ENCODE measurements at regions not wholly inside any gene's neighbourhood (a gene's known extent, or its start where the extent isn't known, plus 50 kb on each side); places are given as distances from the start of the nearest gene placed in this dataset.

GRCh38 chr5:74184649-74185048, 455.9 kb downstream of the ENC1 start:
- ChIA-PET CTCF (no interaction called here), POLR2A (no interaction called here)

GRCh38 chr5:74183041-74183440, 457.5 kb downstream of the ENC1 start:
- ChIA-PET POLR2A (no interaction called here), CTCF (no interaction called here)

- ChIA-PET CTCF (no interaction called here), POLR2A (no interaction called here)
Measured at GRCh38 chr5:74182603-74183002, 457.9 kb downstream of the ENC1 start.

- POLR2A ChIA-PET, result no interaction called here
- CTCF ChIA-PET, result no interaction called here
Measured at GRCh38 chr5:74179701-74180100, 460.8 kb downstream of the ENC1 start.

GRCh38 chr5:74179179-74179578, 461.3 kb downstream of the ENC1 start:
- ChIA-PET POLR2A (no interaction called here), CTCF (no interaction called here)

- CTCF ChIA-PET, result no interaction called here
- POLR2A ChIA-PET, result no interaction called here
Measured at GRCh38 chr5:74177961-74178360, 462.6 kb downstream of the ENC1 start.

- ChIA-PET CTCF (no interaction called here), POLR2A (no interaction called here)
Measured at GRCh38 chr5:74174366-74174765, 466.2 kb downstream of the ENC1 start.

- ChIA-PET POLR2A (no interaction called here), CTCF (no interaction called here)
Measured at GRCh38 chr5:74173665-74174064, 466.9 kb downstream of the ENC1 start.

- CTCF ChIA-PET, result no interaction called here
- POLR2A ChIA-PET, result no interaction called here
Measured at GRCh38 chr5:74173241-74173640, 467.3 kb downstream of the ENC1 start.

GRCh38 chr5:74169701-74170100, 470.8 kb downstream of the ENC1 start:
- ChIA-PET POLR2A (no interaction called here), CTCF (no interaction called here)

- CTCF ChIA-PET, result no interaction called here
- POLR2A ChIA-PET, result no interaction called here
Measured at GRCh38 chr5:74167930-74168315, 472.6 kb downstream of the ENC1 start.

- POLR2A ChIA-PET, result no interaction called here
- CTCF ChIA-PET, result no interaction called here
Measured at GRCh38 chr5:74167206-74167929, 473.2 kb downstream of the ENC1 start.

GRCh38 chr5:74166064-74166463, 474.5 kb downstream of the ENC1 start:
- POLR2A ChIA-PET, result no interaction called here
- CTCF ChIA-PET, result no interaction called here

GRCh38 chr5:74164725-74165235, 475.7 kb downstream of the ENC1 start:
- POLR2A ChIA-PET, result no interaction called here
- CTCF ChIA-PET, result no interaction called here

- ChIA-PET CTCF (no interaction called here), POLR2A (no interaction called here)
Measured at GRCh38 chr5:74162524-74162923, 478.0 kb downstream of the ENC1 start.

GRCh38 chr5:74161170-74161569, 479.4 kb downstream of the ENC1 start:
- CTCF ChIA-PET, result no interaction called here
- POLR2A ChIA-PET, result no interaction called here

GRCh38 chr5:74156728-74157383, 483.7 kb downstream of the ENC1 start:
- POLR2A ChIA-PET, result no interaction called here
- CTCF ChIA-PET, result no interaction called here

- POLR2A ChIA-PET, result no interaction called here
- CTCF ChIA-PET, result no interaction called here
Measured at GRCh38 chr5:74155501-74155900, 485.0 kb downstream of the ENC1 start.

- ChIA-PET CTCF (no interaction called here), POLR2A (no interaction called here)
Measured at GRCh38 chr5:74154526-74154925, 486.0 kb downstream of the ENC1 start.

GRCh38 chr5:74153255-74153790, 487.2 kb downstream of the ENC1 start:
- ChIA-PET POLR2A (no interaction called here), CTCF (no interaction called here)

- CTCF ChIA-PET, result no interaction called here
- POLR2A ChIA-PET, result no interaction called here
Measured at GRCh38 chr5:74152625-74153254, 487.8 kb downstream of the ENC1 start.

All from activated CD8-positive, alpha-beta memory T cell treated with anti-CD3 and anti-CD28 coated beads for 36 hours (primary cell).